Panc1 (cell line): ENCODE measurements at regions not wholly inside any gene's neighbourhood (a gene's known extent, or its start where the extent isn't known, plus 50 kb on each side); places are given as distances from the start of the nearest gene placed in this dataset.

Source experiments
- ATAC-seq: fragments of 200-7000 bp; cut with Tn5 transposase; 2 replicates; pipeline ENCODE4 v1.9.1; 2020; ENCODE audit warnings: mild to moderate bottlenecking, moderate library complexity
- BruUV-seq: library from RNA; stranded (reverse); fragments of 400-500 nt; replicated peaks from 2 replicates; lab custom pipeline; 2021; lab: Mats Ljungman, UMichigan
- CTCF ChIA-PET: fragments of 300-600 bp; sonication (Branson Sonifier 250); formaldehyde crosslinking; loops from one replicate; lab custom pipeline; 2022; ENCODE audit warnings: antibody characterized with exemption; lab: Charles Lee
- POLR2A ChIA-PET: fragments of 300-600 bp; sonication (Branson Sonifier 250); formaldehyde crosslinking; loops from one replicate; lab custom pipeline; 2022; ENCODE audit warnings: antibody characterized with exemption; lab: Charles Lee
- DNase-seq: peaks from one replicate; pipeline ENCODE4 v3.0.0-alpha.2; 2010; ENCODE audit warnings: low read depth, low spot score
- H3K27ac ChIP-seq: 2 replicates; pipeline ENCODE4 v1.5.1; 2011; ENCODE audit warnings: mild to moderate bottlenecking, low read length, inconsistent platforms
- H3K27me3 ChIP-seq: fragments of 200-500 bp; sonication (Bioruptor generic); 2 replicates; pipeline ENCODE4 v1.6.0; 2014; ENCODE audit warnings: low read length, inconsistent platforms; ENCODE audit not compliant: control insufficient read depth, insufficient read depth
- H3K36me3 ChIP-seq: fragments of 200-500 bp; sonication (Bioruptor generic); 2 replicates; pipeline ENCODE4 v1.5.1; 2014; ENCODE audit warnings: inconsistent platforms, mild to moderate bottlenecking, low read length, moderate library complexity; ENCODE audit not compliant: control insufficient read depth, insufficient read depth
- H3K4me1 ChIP-seq: 2 replicates; pipeline ENCODE4 v1.5.1; 2011; ENCODE audit warnings: inconsistent platforms, mild to moderate bottlenecking, low read length, moderate library complexity; ENCODE audit not compliant: control insufficient read depth, insufficient read depth
- H3K4me3 ChIP-seq, 2 experiments: 2 replicates each; pipeline ENCODE4 v1.5.1; 2011 to 2012; ENCODE audit warnings: low read depth in 2 of 2, low read length in 2 of 2, mild to moderate bottlenecking in 2 of 2, inconsistent platforms in 1 of 2, moderate library complexity in 1 of 2
- H3K9me3 ChIP-seq: fragments of 200-500 bp; sonication (Bioruptor generic); 2 replicates; pipeline ENCODE4 v1.5.1; 2014; ENCODE audit warnings: low read depth, mild to moderate bottlenecking, inconsistent platforms, low read length, moderate library complexity; ENCODE audit not compliant: control insufficient read depth, insufficient read depth
- CTCF ChIP-seq: fragments of 450-650 bp; IDR thresholded peaks from 2 replicates; pipeline ENCODE4 v1.5.1; 2017; ENCODE audit warnings: mild to moderate bottlenecking
- POLR2AphosphoS5 ChIP-seq: IDR thresholded peaks from 2 replicates; pipeline ENCODE4 v1.6.1; 2012; ENCODE audit warnings: mild to moderate bottlenecking, low read depth, low read length, moderate library complexity
- REST ChIP-seq, 2 experiments: IDR thresholded peaks; 2 replicates each; pipeline ENCODE4 v1.6.1; 2011 to 2012; ENCODE audit warnings: low read depth in 2 of 2, control low read depth in 1 of 2, low read length in 1 of 2, mild to moderate bottlenecking in 1 of 2, moderate library complexity in 1 of 2; ENCODE audit not compliant: insufficient read depth in 1 of 2
- SIN3A ChIP-seq: IDR thresholded peaks from 2 replicates; pipeline ENCODE4 v1.6.1; 2012; ENCODE audit warnings: low read depth, mild to moderate bottlenecking, low read length, moderate library complexity, borderline replicate concordance; ENCODE audit not compliant: insufficient read depth
- TCF7L2 ChIP-seq: IDR thresholded peaks from 2 replicates; pipeline ENCODE4 v1.6.1; 2011; ENCODE audit warnings: mild to moderate bottlenecking, low read depth, low read length, inconsistent platforms
- in situ Hi-C: cut with HindIII; loops from 2 replicates; pipeline ENCODE4 v1.10.0; 2016; ENCODE audit warnings: low sequenced_read_pairs, low pct_unique_long_range_greater_than_20kb
- intact Hi-C: fragments of 100-400 bp; cut with micrococcal nuclease; formaldehyde crosslinking; loops from one replicate; pipeline ENCODE4 v1.10.0; 2022; ENCODE audit not compliant: unreplicated experiment

- no peak overlapping the region for H3K4me3 ChIP-seq
- ATAC-seq (no peak), DNase-seq (no peak)
- CTCF ChIA-PET, result no interaction called here
- H3K9me3 ChIP-seq, result no peaks in the 10 kb centered on the region
- in situ Hi-C loops (no loop called here), intact Hi-C loops (no loop called here)
- POLR2A ChIA-PET, result no interaction called here
- peaks cover 18% of the 10 kb centered on the region for H3K27me3 ChIP-seq
- no peaks in the 10 kb centered on the region for H3K4me1 ChIP-seq
- H3K36me3 ChIP-seq, result no peaks in the 10 kb centered on the region
- no peak for TF ChIP-seq TCF7L2
- no peak for TF ChIP-seq POLR2AphosphoS5
- TF ChIP-seq SIN3A, result no peak
- TF ChIP-seq REST (IDR thresholded peaks at IDR 0.05; ENCODE audit: insufficient read depth in 1 of 2, low read depth in 2 of 2, low read length in 1 of 2), result no peak
- no peak for TF ChIP-seq CTCF
- H3K27ac ChIP-seq, result no peak overlapping the region
- no TSS peak for BruUV-seq
These were observed 168.4 kb downstream of the TTLL2 start for GRCh38 chr6:167493310-167493709.

- Histone ChIP-seq H3K4me1 (no peaks in the 10 kb centered on the region), H3K4me3 (no peak overlapping the region), H3K9me3 (no peaks in the 10 kb centered on the region), H3K36me3 (no peaks in the 10 kb centered on the region), H3K27me3 (peaks cover 18% of the 10 kb centered on the region), H3K27ac (no peak overlapping the region)
- TF ChIP-seq CTCF (no peak), SIN3A (no peak), TCF7L2 (no peak), REST (IDR thresholded peaks at IDR 0.05; ENCODE audit: insufficient read depth in 1 of 2, low read depth in 2 of 2, low read length in 1 of 2) (no peak), POLR2AphosphoS5 (no peak)
- intact Hi-C loops, result no loop called here
- BruUV-seq, result no TSS peak
- DNase-seq (no peak), ATAC-seq (no peak)
- POLR2A ChIA-PET, result no interaction called here
- CTCF ChIA-PET, result no interaction called here
- in situ Hi-C loops, result no loop called here
These were observed 169.3 kb downstream of the TTLL2 start for GRCh38 chr6:167493976-167494697.
